Ishikawa (cell line): ENCODE measurements at regions not wholly inside any gene's neighbourhood (a gene's known extent, or its start where the extent isn't known, plus 50 kb on each side); places are given as distances from the start of the nearest gene placed in this dataset.

Source experiments
- CEBPB ChIP-seq: IDR thresholded peaks from 2 replicates; pipeline ENCODE4 v1.6.1; 2012
- CREB1 ChIP-seq: IDR thresholded peaks from 2 replicates; pipeline ENCODE4 v1.6.1; 2012; ENCODE audit warnings: low read depth
- EGR1 ChIP-seq: IDR thresholded peaks from 2 replicates; pipeline ENCODE4 v1.6.1; 2012
- EP300 ChIP-seq: IDR thresholded peaks from 2 replicates; pipeline ENCODE4 v1.6.1; 2012; ENCODE audit warnings: borderline replicate concordance
- FOXM1 ChIP-seq: IDR thresholded peaks from 2 replicates; pipeline ENCODE4 v1.6.1; 2012; ENCODE audit warnings: low read depth, borderline replicate concordance
- MAX ChIP-seq: IDR thresholded peaks from 2 replicates; pipeline ENCODE4 v1.6.1; 2012
- NFIC ChIP-seq: IDR thresholded peaks from 2 replicates; pipeline ENCODE4 v1.6.1; 2012
- RAD21 ChIP-seq: IDR thresholded peaks from 2 replicates; pipeline ENCODE4 v1.6.1; 2012; ENCODE audit warnings: low read depth
- REST ChIP-seq: IDR thresholded peaks from 2 replicates; pipeline ENCODE4 v1.6.1; 2012; ENCODE audit warnings: low read depth, mild to moderate bottlenecking
- TAF1 ChIP-seq: IDR thresholded peaks from 2 replicates; pipeline ENCODE4 v1.6.1; 2012; ENCODE audit warnings: low read depth, mild to moderate bottlenecking
- TCF12 ChIP-seq: IDR thresholded peaks from 2 replicates; pipeline ENCODE4 v1.6.1; 2012; ENCODE audit warnings: low read depth
- TEAD4 ChIP-seq: IDR thresholded peaks from 2 replicates; pipeline ENCODE4 v1.6.1; 2012
- USF1 ChIP-seq: IDR thresholded peaks from 2 replicates; pipeline ENCODE4 v1.6.1; 2012
- YY1 ChIP-seq: IDR thresholded peaks from 2 replicates; pipeline ENCODE4 v1.6.1; 2012; ENCODE audit warnings: low read depth
- ZBTB7A ChIP-seq: IDR thresholded peaks from 2 replicates; pipeline ENCODE4 v1.6.1; 2012; ENCODE audit warnings: low read depth

- TF ChIP-seq TCF12 (no peak), USF1 (no peak), REST (no peak), NFIC (no peak), EP300 (no peak), CREB1 (no peak), TAF1 (no peak), YY1 (no peak), RAD21 (no peak), CEBPB (no peak), TEAD4 (no peak), EGR1 (no peak)
Observed at GRCh38 chr1:29830916-29831315, 594.6 kb downstream of the PTPRU start.

GRCh38 chr1:29830383-29830782, 594.1 kb downstream of the PTPRU start:
- TF ChIP-seq FOXM1 = no peak

GRCh38 chr1:29829448-29830344, 593.4 kb downstream of the PTPRU start:
- TF ChIP-seq TCF12 (no peak), MAX (no peak), CEBPB (no peak), ZBTB7A (no peak), TAF1 (no peak), CREB1 (no peak), NFIC (no peak), FOXM1 (no peak), RAD21 (no peak), EP300 (no peak), USF1 (no peak), EGR1 (no peak), REST (no peak), TEAD4 (no peak), YY1 (no peak)

- no peak for TF ChIP-seq FOXM1
Observed at GRCh38 chr1:29828526-29829447, 592.5 kb downstream of the PTPRU start.

GRCh38 chr1:29827801-29828525, 591.6 kb downstream of the PTPRU start:
- no peak for TF ChIP-seq EP300
- TF ChIP-seq YY1 = no peak
- TF ChIP-seq TAF1 = no peak
- no peak for TF ChIP-seq USF1
- TF ChIP-seq CEBPB = no peak
- TF ChIP-seq NFIC = no peak
